ENCODE measurements at regions not wholly inside any gene's neighbourhood (a gene's known extent, or its start where the extent isn't known, plus 50 kb on each side); places are given as distances from the start of the nearest gene placed in this dataset.

DNA sequence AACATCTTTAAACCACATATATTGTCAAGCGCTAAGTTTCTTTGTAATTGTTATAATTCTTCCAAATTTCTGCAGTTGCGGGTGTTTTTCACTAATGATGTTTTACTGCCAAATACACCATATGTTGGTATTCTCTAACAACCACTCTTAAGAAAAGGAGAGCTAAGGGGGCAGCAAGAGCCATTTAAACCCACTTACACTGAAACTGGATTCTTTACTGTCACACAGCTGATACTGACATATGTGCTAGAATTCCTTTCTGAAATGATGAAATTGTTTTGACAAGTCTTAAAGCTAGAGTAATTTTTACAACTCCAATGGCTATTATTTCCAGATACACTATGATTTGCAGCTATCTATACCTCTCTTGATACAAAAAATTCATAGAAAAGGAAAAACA lies 483.1 kb downstream of the CDH11 start:
- DNase-seq: no peak

DNA sequence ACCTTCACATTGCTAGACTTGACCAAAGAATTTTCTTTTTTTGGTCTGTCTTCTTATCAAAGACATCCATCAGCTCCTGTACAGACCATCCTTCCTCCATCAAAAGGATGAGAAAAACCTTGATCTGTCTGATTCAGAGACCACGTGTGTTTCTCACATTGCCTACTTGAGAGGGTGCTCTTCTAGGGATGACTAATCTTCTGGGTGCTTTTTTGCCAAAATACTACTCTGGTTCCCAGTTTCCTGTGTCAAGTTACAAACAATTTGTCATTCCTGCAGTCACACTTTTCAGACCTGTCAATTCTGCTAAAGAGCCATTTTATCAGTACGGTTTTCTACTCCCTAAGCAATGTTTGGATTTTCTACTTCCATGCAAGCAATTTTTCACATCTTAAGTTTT lies 492.2 kb downstream of the CDH11 start:
- no peak for DNase-seq

DNA sequence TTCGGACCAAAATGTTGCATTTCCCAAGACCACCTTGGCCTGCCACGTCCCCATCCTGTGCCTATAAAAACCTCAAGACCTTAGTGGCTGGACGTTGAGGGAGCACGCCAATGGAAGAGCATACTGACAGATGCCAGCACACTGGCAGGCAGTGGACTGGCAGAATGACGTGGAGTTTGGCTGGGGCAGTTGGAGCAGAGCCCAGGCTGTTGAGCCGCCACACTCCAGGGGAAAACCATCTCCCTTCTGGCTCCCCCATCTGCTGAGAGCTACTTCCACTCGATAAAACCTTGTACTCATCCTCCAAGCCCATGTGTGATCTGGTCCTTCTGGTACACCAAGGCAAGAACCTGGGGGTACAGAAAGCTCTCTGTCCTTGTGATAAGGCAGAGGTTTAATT lies 494.1 kb downstream of the CDH11 start:
- DNase-seq: no peak

DNA sequence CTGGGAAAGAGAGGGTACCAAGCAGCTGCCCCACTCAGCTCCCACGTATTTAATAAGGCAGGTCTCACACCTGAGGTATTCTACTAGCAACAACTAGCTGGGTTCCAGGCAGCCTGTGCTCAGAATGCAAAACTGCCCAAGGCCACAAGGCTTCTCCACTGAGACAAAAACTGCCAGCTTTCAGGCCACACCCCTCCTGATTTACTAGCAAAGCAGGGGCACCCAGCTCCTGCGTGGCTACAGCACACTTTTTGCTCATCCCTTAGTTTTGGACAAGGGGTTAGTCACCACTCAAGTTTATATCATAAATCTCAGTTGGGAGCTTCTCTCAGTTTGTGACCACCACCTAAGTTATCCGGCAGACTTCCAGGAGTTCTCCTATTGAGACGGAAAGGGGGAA lies 494.6 kb downstream of the CDH11 start:
- DNase-seq: no peak

DNA sequence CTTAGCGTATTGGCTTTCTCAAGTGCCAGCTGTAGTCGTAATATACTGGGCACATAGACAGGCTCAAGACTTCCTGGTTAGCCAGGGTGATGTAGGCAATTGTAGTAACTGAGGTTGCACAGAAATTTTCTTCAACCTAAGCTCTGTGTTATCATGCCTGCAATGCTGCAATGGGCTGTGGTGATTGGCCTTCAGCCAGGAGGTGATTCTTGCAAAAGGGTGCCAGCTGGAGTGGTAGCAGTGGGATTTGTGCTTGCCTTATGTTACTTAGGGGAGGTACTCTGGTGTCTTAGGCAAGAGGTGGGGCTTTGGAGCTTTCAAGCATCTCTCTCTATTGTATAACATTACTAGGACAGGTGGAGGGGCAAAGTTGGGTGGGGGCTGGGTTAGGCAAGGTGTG lies 495.1 kb downstream of the CDH11 start:
- DNase-seq: no peak

DNA sequence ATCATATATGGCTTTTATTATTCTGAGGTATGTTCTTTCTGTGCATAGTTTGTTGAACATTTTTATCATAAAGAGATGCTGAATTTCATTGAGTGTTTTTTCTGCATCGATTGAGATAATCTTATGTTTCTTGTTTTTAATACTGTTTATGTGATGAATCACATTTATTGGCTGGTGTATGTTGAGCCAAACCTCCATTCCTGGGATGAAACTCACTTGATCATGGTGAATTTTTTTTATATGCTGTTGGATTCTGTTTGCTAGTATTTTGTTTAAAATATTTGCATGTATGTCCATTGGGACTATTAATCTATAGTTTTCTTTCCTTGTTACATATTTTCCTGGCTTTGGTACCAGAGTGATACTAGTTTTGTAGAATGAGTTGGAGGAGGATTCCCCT lies 500.2 kb downstream of the CDH11 start:
- no peak for DNase-seq

DNA sequence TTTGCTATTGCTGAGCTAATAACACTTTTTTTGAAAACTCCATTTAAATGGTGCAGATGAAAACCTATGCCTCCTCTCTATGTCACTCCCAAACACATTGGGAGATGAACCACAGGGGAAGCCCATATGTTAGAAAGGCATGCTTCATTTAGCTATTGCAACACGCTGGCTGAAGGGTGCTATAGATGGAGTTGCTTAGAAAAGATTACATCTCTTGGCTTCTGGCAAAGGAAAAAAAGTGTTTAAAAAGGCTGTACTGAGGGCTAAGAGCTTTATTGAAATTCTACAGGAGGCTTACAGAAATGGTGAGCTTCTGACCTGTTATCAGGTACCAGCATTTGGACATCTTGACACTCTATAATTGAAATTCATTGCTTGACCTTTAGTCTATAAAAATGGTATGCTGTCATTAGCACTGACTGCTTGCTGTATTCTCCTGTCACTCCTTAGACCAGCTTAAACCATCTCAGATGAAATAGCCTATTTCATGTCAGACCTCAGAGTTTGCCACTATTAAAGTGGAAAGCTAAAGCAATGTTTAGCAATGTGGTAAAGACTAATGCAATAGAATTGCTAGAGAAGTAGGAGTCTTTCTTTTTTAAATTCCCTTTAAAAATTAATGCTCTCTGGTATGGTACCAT lies 503.9 kb downstream of the CDH11 start:
- DNase-seq: no peak

DNA sequence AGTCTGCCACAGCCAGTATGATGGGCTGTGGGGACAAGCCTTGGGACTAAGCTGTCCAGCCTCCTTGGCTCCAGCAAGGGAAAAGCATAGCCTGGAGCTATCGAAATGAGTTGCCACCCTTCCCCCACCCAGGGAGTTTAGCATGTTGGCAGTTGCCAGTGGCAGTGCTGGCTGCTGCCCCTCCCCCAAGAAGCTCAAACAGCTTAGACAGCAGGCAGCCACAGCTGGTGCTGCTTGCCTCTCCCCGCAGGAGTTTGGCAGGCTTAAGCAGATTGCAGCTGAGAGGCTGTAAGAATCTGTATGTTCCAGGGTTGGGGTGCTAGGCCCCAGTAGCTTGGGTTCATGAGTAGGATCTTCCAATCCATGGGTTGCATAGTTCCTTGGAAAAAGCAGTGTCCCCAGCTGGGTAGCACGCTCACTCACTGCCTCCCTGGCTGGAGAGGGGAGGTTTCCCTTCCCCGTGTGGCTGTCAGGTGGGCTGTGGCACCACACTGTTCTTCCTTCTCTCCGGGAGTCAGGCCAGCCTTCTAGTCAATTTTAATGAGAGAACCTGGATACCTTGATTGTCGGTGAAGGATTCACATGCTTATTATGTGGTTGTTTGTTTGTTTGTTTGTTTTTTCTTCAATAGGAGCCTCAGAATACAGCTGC lies 506.1 kb downstream of the CDH11 start:
- no peak for DNase-seq

DNA sequence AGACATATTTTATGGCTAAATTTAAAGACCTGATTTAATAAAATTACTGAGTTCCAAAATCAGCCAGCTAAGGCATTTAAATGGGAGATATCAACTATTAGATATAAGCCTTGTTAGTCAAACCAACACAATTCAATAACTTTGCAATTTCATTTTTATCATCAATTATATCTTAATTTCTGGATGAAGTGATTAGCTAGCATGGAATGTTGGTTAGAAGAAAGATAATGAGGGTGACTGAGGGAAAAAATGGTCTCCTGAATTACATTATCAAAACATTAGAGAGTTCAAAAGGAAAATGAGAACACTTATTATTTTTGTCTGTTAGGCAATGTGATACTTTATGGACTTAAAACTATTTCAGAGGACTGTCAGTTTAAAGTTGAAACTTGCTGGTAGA lies 525.7 kb downstream of the CDH11 start:
- DNase-seq: no peak

DNA sequence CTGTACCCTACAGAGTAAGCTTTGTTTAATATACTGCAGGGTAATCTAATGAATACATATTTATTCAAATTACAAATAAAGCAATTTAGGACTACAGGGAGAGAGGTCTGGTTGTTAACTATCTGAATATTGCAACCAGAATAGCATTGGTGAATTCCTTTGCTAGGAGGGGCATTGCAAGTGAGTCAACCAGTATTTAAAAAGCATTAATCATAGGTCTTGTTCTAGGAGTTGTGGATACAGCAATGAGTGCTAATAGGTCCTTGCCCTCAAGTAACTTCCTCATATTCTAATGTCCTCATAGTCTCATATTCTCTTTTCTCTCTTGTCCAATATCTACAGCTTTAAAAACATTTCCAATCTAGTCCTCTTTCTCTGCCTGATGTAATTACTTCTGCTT lies 531.4 kb downstream of the CDH11 start:
- no peak for DNase-seq

DNA sequence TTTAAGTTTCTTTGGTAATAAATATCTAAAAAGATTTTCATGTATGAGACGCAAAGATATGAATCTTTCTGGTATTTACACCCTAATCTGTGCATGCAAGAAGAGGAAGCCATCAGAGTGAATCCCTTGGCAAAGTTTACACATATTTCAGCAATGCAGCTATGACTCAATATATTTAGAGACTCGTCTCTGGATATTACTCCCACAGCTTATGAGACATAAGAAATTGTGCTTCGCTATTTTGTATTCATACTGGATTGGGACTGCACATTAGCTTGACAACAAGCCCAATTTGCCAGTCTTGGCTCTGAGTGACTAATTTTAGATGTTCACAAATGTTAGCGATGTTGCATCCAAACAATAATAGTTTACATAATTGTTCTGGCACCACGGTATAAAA lies 532.0 kb downstream of the CDH11 start:
- DNase-seq: no peak

DNA sequence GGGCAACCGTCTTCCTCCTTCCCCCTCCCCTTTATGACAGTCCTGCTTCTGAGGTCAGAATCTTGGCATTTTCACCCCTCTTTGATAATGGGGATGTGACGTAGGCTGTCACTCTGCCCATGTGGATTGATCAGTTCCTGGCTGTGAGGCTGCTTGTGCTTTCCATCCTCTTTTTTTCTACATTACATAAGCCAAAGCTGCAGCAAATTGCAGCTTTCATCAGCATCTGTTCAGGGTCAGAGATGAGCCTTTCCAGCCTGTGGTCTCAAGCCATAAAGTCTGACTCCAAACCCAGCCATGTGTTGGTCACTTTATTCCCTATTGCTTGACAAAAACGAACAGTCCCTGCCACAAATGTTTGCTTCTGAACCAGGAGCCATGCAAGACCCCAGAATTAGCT lies 535.1 kb downstream of the CDH11 start:
- DNase-seq: no peak

DNA sequence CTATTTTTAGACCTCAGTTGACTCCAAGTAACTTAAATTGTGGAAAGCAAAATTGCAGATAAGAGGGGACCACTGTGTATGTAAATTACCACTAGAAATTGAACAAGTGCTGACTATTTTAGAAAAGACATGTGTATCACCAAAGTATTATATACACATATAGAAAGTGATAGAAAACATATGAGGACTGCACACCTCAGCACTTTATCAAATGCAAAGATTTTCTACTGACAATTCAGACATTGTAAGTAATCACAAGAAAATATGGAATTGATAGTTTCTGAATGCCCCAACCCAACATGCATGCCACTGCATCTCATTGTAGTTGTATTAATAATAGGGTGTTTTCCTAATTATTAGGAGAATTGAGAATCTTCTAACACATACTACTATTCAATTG lies 536.5 kb downstream of the CDH11 start:
- no peak for DNase-seq

DNA sequence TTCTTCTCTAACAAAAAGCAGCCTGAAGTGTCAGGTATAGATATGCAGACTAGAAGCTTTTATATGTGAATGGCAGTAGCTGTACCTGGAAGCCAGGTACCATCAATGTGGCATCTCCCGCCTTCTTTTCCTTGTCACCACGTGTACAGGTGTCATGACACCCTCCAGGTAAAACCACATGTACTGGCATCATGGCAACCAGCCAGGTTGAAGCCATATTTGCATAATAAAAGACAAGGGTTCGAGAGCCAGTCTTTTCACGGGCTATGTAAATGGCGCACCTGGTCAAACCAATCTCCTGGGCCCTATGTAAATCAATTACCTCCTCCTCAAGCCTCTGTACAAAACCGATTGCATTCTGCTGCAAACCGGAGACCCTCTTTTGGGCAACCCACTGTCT lies 541.3 kb downstream of the CDH11 start:
- DNase-seq: no peak

DNA sequence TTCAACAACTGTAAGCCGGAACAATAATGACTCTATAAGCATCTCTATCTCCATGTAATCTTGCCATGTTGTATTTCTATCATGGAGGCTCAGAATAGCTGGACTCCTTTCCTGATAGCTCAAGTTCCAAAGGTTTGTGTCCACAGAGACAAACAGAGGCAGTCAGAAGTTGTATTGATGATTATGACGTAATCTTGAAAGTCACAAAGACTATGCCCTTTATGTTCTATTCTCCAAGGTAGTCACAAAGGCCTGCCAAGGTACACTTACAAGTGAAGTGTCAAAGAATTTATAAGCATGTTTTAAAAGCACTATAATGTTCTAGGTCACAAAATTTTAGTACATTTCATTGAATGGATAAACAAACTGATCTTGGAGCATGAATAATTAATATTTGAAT lies 542.2 kb downstream of the CDH11 start:
- DNase-seq: no peak

DNA sequence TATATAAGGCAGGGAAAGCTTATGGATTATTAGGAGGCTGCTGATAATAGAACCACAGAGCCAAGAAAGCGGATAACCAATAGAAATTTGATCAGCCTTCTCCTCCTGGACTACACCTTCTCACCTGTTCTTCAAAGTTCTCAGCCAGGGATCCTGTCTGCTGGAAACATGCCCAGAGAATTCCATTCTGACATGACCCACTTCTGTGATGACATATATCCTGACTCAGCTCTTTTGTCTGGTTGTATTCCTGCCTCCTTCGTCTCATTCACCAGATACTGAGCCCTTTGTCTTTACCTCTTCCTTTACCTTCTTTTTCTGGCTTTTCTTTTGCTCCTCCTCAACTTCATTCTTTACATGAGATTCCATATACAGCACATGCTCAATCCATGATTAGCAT lies 576.1 kb downstream of the CDH11 start:
- no peak for DNase-seq

DNA sequence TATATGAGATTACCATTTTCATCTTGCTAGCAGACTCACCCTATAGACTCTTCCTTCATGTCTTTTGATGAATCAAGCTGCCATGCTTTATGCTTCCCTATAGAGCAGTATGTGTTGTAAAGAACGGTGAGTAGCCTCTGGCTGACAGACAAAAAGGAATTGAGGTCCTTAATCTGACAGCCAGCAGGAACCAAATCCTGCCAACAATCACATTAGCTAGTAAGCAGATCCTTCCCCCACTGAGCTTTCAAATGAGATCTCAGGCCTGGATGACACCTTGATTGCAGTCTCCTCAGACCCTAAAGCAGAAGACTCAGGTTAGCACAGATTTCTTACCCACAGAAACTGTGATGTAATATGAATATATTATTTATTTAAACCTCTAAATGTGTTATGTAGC lies 577.0 kb downstream of the CDH11 start:
- no peak for DNase-seq

DNA sequence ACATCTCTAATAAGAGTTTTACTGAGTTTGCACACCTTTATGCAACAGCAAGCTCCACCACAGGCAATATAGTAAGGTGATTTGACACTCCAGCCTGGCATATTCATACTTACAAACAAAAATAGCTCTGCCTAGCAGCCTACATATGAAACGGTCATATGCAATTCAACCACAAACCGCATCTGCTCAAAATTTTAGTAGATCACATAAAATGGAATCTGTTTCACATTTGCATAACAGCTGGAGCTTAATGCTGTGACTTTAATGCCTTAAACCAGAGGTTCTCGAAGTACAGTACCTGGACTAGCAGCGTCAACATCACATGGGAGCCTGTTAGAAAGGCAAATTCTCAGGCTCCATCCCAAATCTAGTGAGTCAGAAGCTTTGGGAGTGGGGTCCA lies 578.4 kb downstream of the CDH11 start:
- no peak for DNase-seq

DNA sequence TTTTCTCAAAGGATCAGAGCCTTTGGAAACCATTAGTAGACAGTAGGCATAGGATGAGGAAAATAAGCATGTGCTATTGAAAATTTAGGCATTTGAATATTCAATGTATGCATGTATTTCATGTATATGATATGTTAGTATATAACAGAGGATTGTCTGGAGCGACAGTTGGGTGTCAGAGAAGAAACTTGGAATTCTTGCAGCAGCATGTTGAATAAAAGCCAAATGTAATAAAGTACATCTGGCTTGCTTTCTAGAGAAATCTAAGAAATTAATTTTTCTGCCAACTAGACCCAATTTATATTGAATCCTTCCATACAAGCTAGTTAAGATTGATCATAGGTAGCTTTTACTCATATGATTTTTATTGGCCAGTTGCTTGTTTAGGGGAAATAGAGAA lies 578.8 kb downstream of the CDH11 start:
- no peak for DNase-seq

DNA sequence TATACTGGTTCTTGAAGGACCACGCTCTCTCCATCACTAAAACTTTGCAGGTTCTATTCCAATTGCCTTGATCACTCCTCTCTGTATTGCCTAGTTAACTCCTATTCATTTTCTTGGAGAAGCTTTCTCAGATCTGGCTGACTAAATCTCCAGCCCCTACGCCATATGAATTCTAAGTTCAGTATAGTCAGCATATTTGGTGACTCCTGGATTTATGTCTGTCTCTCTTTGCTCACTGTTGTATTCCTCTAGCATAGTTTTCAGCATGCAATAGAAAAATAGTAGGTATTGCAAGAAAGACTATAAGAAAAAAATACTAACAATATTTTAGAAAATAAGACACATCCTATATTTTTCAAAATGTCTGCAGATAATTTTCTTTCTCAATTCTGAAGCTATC lies 579.7 kb downstream of the CDH11 start:
- DNase-seq: no peak

DNA sequence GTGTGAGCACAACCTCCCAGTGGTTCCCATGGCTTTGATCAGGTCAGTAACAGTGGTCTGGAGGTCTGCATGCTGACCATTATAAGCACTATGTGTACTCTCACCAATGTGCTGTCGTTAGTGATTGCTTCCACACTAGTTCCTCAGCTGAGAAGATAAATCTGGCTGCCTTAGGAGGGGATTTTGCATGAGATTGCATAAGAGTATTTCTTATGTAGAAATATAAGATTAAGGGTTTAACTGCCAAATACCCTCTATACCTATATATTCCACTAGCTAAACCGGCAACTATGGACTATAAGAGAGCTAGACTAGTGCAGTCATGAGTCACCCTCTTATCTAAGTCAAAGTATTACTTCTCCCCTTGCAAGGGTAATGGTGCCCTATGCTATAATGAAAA lies 580.2 kb downstream of the CDH11 start:
- no peak for DNase-seq

DNA sequence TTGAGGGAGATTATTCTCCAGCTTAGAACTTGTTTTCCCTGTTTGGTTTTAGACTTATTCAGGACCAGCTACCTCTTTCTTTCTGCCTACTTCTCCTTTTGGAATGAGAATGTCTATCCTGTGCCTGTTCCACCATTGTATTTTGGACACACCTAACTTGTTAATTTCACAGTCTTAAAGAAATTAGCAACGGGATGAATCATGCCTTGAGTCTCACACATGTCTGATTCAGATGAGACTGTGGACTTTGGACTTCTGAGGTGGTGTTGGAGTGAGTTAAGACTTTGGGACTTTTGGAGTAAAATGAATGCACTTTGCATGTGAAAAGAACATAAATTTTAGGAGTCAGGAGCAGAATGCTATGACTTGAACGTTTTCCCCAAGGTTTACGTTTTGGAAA lies 581.4 kb downstream of the CDH11 start:
- no peak for DNase-seq

DNA sequence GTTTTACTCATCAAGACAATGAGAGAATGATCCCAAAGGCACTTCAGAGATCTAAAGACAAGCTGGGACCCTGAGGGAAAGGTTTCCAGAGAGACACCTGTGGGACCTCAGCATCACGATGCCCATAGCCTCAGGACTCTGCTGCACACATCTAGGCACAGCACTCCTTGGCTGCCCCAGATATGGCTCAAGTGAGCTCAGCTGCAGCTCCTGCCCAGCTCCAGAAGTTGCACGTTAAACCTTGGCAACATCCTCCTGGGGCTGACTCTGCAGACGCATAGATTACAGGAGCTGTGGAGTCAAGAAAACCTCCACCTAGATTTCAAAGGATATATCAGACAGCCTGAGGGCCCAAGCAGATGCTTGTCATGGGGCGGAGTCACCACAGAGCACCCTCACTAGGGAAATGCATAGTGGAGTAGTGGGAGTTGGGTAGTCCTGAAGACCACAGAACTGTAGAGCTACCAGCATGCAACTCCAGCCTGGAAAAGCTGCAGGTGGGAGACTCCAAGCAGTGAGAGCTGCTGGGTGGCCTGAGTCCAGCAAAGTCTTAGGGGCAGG lies 582.0 kb downstream of the CDH11 start:
- no peak for DNase-seq

DNA sequence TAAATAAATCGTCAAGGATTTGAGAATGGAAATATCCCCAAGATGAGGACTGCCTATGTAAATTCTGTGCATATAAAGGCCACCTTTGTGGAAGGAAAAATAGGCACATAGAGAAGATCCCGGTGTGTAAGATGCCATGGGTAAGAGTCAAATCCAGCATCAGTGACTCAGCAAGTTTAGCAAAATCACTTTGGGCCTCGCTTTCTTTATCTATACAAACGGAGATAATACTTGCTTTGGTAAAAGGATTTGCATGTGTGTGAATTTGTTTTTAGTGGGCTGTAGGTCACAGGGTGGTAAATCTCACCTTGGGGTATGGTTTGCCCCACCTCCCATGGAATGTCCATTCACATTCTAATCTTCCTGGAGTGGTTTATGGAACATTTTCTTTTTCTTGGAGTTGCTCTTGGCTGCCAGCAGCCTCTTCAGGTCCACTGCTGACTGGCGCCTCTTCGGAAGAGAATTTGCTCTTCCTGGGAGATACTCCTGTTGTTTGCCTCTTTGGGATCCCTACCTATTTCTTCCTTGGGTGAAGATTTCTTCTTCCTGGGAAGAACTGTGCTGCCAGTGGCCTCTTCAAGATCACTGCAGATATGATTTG lies 587.6 kb downstream of the CDH11 start:
- DNase-seq: no peak

DNA sequence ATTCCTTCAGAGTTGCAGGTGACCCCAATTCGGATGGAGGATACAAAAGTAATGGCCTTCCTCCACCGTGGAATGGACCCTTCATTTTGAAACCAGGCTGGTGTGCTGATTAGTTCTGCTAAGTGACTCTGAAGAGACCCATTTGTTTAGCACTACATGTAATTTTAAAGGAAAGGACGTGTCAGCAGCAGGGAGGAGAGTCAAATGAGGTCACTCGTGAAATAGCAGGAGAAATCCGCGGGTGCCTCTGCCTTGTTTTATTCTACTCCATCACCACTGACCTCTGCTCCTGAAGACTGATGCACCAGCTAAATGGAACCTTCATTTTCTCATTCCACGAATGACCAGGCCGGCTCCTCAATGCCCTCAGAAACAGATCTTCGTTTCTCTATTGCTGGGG lies 589.2 kb downstream of the CDH11 start:
- DNase-seq: no peak
